Uterus (tissue), 2 donors: ENCODE measurements at regions not wholly inside any gene's neighbourhood (a gene's known extent, or its start where the extent isn't known, plus 50 kb on each side); places are given as distances from the start of the nearest gene placed in this dataset.

Source experiments
- CTCF ChIP-seq, 4 experiments: fragments of 200-600 bp in 2 of 4; fragments of 450-650 bp in 2 of 4; sonication (generic) in 2 of 4; IDR thresholded peaks; one replicate each; pipeline ENCODE4 v1.5.1; 2016 to 2019; ENCODE audit warnings: antibody characterized with exemption in 4 of 4, mild to moderate bottlenecking in 2 of 4, moderate library complexity in 1 of 4
- POLR2A ChIP-seq, 2 donors: fragments of 450-650 bp; IDR thresholded peaks; one replicate each; pipeline ENCODE4 v1.6.1; 2016; ENCODE audit warnings: antibody characterized with exemption in 2 of 2, mild to moderate bottlenecking in 1 of 2, moderate library complexity in 1 of 2

- TF ChIP-seq CTCF (IDR thresholded peaks at IDR 0.05): no peak
- TF ChIP-seq POLR2A (IDR thresholded peaks at IDR 0.05): no peak
These were observed 88.2 kb downstream of the KLHL28 start for GRCh38 chr14:44873536-44873935.
